ENCODE measurements at regions not wholly inside any gene's neighbourhood (a gene's known extent, or its start where the extent isn't known, plus 50 kb on each side); places are given as distances from the start of the nearest gene placed in this dataset.

DNA sequence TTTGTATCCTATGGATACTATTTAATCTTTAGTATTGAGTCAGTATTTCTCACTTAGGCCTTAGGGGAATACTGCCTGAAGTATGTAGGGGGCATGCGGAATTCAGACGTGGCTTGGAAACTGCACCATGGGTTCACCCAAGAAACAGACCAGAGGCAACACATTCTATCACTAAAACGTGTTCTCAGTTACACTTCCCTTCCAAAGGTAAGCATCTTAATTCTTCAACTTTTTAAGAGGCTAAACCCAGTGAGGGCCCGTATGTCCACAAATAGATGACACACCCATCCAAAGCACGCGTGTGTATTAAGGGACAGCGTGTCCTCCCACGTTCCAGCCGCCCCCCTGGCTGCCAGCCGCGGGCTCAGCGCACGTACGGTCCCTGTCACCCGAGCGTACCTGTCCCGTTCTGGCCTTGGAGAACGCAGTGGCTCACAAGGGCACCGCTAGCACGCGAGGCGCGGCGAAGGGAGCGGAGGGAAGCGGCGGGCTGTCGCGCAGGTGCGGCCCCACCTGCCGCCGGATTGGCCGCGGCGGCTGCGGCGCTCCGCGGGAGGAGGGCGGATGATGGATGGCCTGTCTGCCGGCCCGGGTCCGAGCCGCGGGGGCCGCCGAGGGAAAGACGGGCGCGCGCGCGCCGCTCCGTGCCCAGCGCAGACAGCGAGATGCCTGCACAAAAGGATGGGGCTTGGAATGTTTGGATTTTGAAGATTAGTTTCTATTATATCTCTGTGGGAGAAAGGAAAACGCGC, 1003.9 kb upstream of the NR2F2 start:
- Histone ChIP-seq H3K4me3 (no peak overlapping the region), H3K27me3 (replicated peaks) (no peaks in the 10 kb centered on the region; the same call in 1 of the 2 replicates), H3K27ac (no peak overlapping the region), H3K36me3 (no peaks in the 10 kb centered on the region), H3K9me3 (replicated peaks) (0 out of 2 replicates have a peak, but pooled peaks cover 2% of the 10 kb centered on the region), H3K4me1 (replicated peaks) (no peaks in the 10 kb centered on the region)
- no peak for DNase-seq (ENCODE audit: low read depth in 1 of 2, low spot score in 2 of 2)

DNA sequence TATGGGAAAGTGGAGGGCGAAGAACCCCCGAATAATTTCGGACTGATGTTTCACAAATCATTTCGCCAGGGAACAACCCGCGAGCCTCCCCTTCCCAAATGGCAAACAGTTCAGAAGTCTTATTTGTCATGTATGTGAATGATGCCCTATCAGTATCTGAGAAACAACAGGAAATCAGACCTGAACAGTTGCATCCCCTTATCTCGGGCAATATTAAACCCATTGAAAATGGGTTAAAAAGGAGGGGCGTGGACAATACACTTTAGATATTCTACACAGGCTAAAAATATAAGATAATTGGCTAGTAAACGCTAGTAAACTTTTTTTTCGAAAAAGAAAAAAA, 1003.3 kb upstream of the NR2F2 start:
- Histone ChIP-seq H3K4me1 (replicated peaks) (no peaks in the 10 kb centered on the region), H3K27ac (no peak overlapping the region), H3K4me3 (no peak overlapping the region), H3K9me3 (replicated peaks) (0 out of 2 replicates have a peak, but pooled peaks cover 2% of the 10 kb centered on the region), H3K36me3 (no peaks in the 10 kb centered on the region), H3K27me3 (replicated peaks) (no peaks in the 10 kb centered on the region; the same call in 1 of the 2 replicates)
- no peak for DNase-seq (ENCODE audit: low read depth in 1 of 2, low spot score in 2 of 2)

DNA sequence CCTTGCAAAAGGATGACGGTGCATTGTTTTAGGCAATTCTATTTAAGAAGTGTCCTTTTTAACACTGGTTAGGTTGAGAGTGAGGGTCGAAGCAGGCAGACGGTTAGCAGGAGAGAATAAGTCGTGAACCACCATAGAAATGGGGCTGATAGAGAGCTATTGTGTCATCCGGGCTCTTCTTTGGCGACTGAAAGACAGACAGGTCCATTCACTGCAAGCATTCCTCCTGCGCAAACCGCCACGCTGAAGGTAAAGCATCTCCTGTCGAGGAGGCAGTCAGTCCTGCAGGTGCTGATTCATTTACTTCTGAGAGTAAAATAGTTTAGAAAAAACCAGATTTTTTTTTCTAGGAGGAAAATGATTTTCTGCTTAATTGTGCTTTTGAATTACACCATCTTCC, 1002.8 kb upstream of the NR2F2 start:
- Histone ChIP-seq H3K27ac (no peak overlapping the region), H3K9me3 (replicated peaks) (0 out of 2 replicates have a peak, but pooled peaks cover 2% of the 10 kb centered on the region), H3K4me1 (replicated peaks) (no peaks in the 10 kb centered on the region), H3K36me3 (no peaks in the 10 kb centered on the region), H3K4me3 (no peak overlapping the region), H3K27me3 (replicated peaks) (no peaks in the 10 kb centered on the region; the same call in 1 of the 2 replicates)
- no peak for DNase-seq (ENCODE audit: low read depth in 1 of 2, low spot score in 2 of 2)

DNA sequence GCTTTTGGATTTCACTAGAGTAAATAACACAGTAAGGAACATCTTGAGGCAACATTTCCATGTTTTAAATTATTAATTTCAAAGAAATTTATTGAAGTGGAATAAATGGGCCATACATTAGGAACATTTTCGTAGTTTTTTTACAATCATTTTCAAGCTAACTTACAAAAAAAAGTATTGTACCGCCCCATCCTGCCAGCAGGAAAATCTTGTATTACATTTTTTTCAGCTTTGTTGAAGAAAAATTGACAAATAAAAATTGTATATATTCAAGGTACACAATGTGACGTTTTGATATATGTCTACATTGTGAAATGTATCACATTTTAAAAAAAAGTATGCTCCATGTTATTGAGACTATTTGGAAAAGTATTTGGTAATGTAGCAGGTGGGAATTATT, 1001.9 kb upstream of the NR2F2 start:
- DNase-seq (ENCODE audit: low read depth in 1 of 2, low spot score in 2 of 2) = no peak
- Histone ChIP-seq H3K27me3 (replicated peaks) (no peaks in the 10 kb centered on the region; the same call in 1 of the 2 replicates), H3K27ac (no peak overlapping the region), H3K4me3 (no peak overlapping the region), H3K4me1 (replicated peaks) (no peaks in the 10 kb centered on the region), H3K36me3 (no peaks in the 10 kb centered on the region), H3K9me3 (replicated peaks) (0 out of 2 replicates have a peak, but pooled peaks cover 2% of the 10 kb centered on the region)

DNA sequence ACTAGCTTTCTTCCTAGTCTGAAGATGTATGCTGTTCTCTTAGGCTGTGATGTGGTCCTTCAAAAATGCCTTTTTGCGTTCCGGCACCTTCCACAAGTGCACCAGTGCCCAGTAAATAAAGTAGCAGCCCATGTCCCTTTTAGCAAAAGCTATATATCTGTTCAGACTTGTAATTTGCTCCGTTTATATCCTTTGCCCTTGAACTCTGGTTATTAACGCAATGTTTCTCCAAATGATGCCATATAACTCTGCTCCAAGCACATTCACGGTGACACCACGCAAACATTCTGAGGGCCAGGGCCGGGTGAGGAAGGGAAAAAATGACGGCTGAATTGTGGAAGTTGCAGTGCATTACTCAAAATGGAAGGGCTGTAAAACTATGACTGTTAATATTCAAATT, 1001.1 kb upstream of the NR2F2 start:
- Histone ChIP-seq H3K27me3 (replicated peaks) (no peaks in the 10 kb centered on the region; the same call in 1 of the 2 replicates), H3K9me3 (replicated peaks) (0 out of 2 replicates have a peak, but pooled peaks cover 2% of the 10 kb centered on the region), H3K4me1 (replicated peaks) (no peaks in the 10 kb centered on the region), H3K36me3 (no peaks in the 10 kb centered on the region), H3K27ac (no peak overlapping the region), H3K4me3 (no peak overlapping the region)
- no peak for DNase-seq (ENCODE audit: low read depth in 1 of 2, low spot score in 2 of 2)

DNA sequence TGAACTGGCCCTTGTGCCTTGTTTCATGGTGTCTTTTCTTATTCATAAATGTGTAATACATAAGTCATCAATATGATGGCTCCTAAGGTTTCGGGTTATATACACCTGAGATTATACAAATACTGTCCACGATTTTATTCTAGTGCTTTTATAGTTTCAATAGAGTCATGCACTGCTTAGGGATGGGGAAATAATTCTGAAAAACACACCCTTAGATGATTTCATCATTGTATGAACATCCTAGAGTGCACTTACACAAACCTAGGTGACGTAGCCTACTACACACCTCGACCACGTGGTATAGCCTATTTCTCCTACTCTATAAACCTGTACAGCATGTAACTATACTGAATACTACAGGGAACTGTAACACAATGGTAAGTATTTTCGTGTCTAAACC, 988.8 kb upstream of the NR2F2 start:
- H3K4me1 ChIP-seq (replicated peaks) = no peaks in the 10 kb centered on the region
- H3K27me3 ChIP-seq (replicated peaks) = no peaks in the 10 kb centered on the region
- no peak for DNase-seq (ENCODE audit: low read depth in 1 of 2, low spot score in 2 of 2)
- no peak overlapping the region for H3K4me3 ChIP-seq
- no peak overlapping the region for H3K27ac ChIP-seq
- H3K9me3 ChIP-seq (replicated peaks) = no peaks in the 10 kb centered on the region
- no peaks in the 10 kb centered on the region for H3K36me3 ChIP-seq

DNA sequence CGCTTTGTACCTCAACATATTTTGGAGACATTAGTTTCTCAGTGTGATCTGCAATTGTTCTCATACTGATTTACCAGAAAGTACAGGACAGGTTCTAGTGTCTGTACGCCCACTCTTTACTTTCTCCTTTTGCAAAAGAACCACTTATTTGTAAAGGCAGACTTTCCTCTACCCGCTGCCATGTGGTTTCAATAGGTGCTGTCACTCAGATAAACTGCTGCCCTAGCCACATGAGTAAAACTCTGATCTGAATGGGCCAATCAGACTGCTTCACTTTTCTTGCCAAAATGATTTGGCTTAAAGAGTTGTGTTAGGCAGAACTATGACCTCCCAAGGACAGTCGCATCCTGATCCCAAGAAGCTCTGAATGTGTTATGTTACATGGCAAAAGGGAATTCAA, 984.6 kb upstream of the NR2F2 start:
- Histone ChIP-seq H3K36me3 (no peaks in the 10 kb centered on the region), H3K27ac (no peak overlapping the region), H3K9me3 (replicated peaks) (no peaks in the 10 kb centered on the region), H3K27me3 (replicated peaks) (no peaks in the 10 kb centered on the region), H3K4me3 (no peak overlapping the region), H3K4me1 (replicated peaks) (no peaks in the 10 kb centered on the region)
- no peak for DNase-seq (ENCODE audit: low read depth in 1 of 2, low spot score in 2 of 2)

DNA sequence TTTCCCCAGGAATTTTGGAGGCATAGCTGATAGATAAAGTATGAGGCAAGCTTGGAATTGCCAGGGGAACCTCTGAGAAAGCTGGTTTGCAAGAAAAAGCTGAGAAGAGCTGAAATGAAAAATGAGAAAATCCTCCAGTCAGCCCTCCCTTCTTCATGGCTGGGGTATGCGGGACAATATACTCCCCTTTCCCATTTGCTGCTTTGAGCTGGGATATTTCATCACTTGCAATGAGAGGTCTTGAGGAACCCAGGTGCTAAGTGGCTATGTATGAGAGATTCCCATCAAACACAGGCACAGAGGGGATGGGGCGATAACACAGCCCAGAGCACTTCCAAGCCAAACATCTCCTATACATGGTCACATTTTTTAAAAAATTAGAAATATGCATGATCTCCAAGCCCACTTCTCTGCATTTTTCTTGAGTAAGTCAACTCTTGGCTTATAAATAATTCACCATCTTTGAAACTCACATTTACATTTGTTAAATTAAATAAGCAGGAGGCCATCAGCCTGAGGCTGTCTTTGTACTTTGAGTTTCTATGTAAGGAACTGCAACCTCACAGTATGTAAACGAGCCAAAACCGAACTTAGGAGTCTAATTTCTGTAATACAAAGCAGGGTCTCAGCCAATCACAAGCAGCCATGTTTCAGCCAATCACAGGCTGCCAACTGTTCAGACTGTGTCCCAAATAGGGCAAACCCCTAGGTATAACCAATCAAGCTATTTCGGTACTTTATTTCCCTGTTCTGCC, 983.6 kb upstream of the NR2F2 start:
- no peak for DNase-seq (ENCODE audit: low read depth in 1 of 2, low spot score in 2 of 2)
- no peak overlapping the region for H3K4me3 ChIP-seq
- no peaks in the 10 kb centered on the region for H3K27me3 ChIP-seq (replicated peaks)
- H3K4me1 ChIP-seq (replicated peaks) = no peaks in the 10 kb centered on the region
- H3K9me3 ChIP-seq (replicated peaks) = no peaks in the 10 kb centered on the region
- H3K36me3 ChIP-seq = no peaks in the 10 kb centered on the region
- no peak overlapping the region for H3K27ac ChIP-seq

DNA sequence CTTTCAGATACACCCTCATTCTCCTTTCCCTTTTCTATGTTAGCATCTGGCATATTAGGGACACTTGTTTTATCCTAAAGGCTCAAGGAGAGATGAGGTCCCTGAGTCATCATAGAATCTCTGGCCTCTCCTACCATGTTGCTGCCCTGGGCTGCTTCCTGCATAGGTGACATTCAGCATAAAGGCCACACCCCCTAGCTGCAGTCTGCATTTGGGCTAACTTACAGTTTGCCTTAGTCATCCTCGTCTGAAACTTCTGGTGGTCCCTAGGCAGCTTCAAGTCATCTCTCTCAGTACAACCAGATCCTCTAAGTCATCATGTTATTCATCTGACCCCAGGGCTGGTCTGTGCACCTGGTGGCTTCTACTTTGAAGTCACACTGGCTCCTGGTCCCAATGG, 982.7 kb upstream of the NR2F2 start:
- no peaks in the 10 kb centered on the region for H3K9me3 ChIP-seq (replicated peaks)
- no peaks in the 10 kb centered on the region for H3K27me3 ChIP-seq (replicated peaks)
- H3K4me1 ChIP-seq (replicated peaks) = no peaks in the 10 kb centered on the region
- H3K27ac ChIP-seq = no peak overlapping the region
- DNase-seq (ENCODE audit: low read depth in 1 of 2, low spot score in 2 of 2) = no peak
- H3K36me3 ChIP-seq = no peaks in the 10 kb centered on the region
- no peak overlapping the region for H3K4me3 ChIP-seq

DNA sequence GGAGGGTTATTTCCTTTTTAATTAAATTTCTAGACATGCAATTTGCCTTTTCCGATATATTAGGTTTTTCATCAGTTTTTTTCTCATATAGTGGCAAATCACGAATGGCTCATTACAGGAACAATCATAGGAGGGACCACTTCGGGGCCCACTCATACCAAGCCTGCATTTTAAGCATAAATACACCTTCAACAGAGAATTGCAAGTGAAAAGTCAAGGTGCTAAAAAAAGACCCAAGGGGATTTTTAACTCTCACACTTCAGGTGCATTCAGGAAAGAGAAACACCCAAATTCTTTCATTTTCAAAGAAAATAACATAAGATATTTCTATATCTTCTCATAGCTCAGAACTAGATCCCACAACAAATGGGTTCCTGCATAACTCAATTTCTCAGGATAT, 979.6 kb upstream of the NR2F2 start:
- H3K36me3 ChIP-seq = no peaks in the 10 kb centered on the region
- no peaks in the 10 kb centered on the region for H3K27me3 ChIP-seq (replicated peaks)
- no peaks in the 10 kb centered on the region for H3K9me3 ChIP-seq (replicated peaks)
- DNase-seq (ENCODE audit: low read depth in 1 of 2, low spot score in 2 of 2) = no peak
- H3K4me1 ChIP-seq (replicated peaks) = no peaks in the 10 kb centered on the region
- H3K27ac ChIP-seq = no peak overlapping the region
- H3K4me3 ChIP-seq = no peak overlapping the region

DNA sequence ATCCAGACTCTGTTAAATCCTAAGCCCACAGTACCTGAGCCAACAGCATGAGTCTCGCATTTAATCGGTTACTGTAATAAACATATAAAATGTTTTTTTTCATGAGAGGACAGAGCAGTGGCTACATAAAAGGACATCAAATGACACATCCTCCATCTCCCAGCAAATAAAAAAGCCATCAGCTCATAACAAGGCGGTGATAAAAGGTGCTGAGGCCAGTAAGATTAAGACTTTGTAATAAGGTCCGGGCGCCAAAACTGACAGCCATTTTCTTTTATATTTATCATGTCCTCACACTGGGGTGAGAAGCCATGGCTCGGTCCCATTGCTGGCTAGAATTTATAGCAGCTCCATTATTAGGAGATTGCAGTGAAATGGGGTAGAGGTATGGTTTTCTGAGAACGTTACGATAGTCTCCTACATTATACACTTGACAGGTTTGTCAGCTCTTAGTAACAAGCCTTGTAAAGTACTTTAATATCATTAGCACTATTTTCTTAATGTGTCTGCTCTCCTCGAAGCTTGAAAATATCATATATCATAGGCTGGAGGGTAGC, 977.8 kb upstream of the NR2F2 start:
- H3K36me3 ChIP-seq = no peaks in the 10 kb centered on the region
- no peaks in the 10 kb centered on the region for H3K4me1 ChIP-seq (replicated peaks)
- no peak overlapping the region for H3K4me3 ChIP-seq
- no peak overlapping the region for H3K27ac ChIP-seq
- H3K9me3 ChIP-seq (replicated peaks) = no peaks in the 10 kb centered on the region
- H3K27me3 ChIP-seq (replicated peaks) = no peaks in the 10 kb centered on the region
- DNase-seq (ENCODE audit: low read depth in 1 of 2, low spot score in 2 of 2) = no peak

DNA sequence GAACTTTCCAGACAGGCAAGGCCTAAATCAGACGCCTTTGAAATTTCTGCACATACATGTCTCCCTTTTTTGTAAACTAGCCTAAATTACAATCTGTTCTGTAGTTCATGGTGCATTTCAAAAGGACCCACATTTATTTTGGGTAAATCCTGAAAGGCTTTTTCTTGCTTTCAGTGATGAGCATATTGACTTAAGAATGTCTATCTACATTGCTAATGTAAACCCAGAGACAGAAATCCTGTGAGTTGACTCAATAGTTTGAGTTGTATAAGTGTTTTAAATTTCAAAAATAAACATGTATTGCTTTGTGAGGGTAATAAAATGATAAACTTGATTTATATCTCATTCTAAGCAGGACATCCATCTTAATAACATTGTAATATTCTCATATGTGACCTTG, 977.0 kb upstream of the NR2F2 start:
- Histone ChIP-seq H3K4me3 (no peak overlapping the region), H3K27ac (no peak overlapping the region), H3K36me3 (no peaks in the 10 kb centered on the region), H3K4me1 (replicated peaks) (no peaks in the 10 kb centered on the region), H3K9me3 (replicated peaks) (no peaks in the 10 kb centered on the region), H3K27me3 (replicated peaks) (no peaks in the 10 kb centered on the region)
- DNase-seq (ENCODE audit: low read depth in 1 of 2, low spot score in 2 of 2) = no peak

DNA sequence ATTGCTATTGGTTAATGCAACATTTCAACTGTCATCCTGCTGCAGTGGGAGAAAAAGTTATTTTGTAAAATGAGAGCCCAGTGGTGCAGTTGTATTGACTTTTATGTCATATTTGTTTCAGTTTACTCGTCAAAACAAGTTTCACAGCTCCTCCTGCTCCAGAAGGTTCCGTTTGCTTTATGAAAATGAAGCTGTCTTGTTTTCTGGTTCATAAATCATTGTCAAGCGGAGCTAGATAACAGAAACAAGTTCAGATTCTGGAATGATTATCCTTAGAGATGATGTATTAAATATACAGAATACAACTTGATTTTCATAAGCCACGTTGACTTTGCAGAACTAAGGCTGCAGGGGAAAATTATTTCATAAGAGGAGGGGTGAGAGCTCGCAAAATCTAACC, 970.5 kb upstream of the NR2F2 start:
- peaks cover 2% of the 10 kb centered on the region for H3K4me1 ChIP-seq (replicated peaks)
- H3K27ac ChIP-seq = no peak overlapping the region
- no peaks in the 10 kb centered on the region for H3K36me3 ChIP-seq
- DNase-seq (ENCODE audit: low read depth in 1 of 2, low spot score in 2 of 2) = no peak
- no peak overlapping the region for H3K4me3 ChIP-seq
- H3K27me3 ChIP-seq (replicated peaks) = no peaks in the 10 kb centered on the region
- no peaks in the 10 kb centered on the region for H3K9me3 ChIP-seq (replicated peaks)

DNA sequence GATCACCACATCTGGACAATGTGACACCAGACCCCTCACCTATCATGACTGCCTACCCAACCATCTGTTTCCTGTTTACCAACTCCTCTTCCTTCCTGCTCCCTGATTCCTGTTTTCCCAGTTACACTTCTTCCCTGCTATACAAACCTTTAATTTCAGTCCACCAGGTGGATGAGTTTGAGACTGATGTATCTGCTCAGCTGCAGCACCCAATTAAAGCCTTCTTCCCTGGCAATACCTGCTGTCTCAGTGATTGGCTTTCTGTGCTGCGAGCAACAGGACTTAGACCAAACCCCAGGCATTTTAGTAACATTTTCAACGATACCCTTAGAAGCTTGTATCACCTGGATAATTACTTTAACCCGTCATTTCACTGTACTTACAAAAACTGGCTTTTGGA, 968.2 kb upstream of the NR2F2 start:
- Histone ChIP-seq H3K4me1 (replicated peaks) (peaks cover 18% of the 10 kb centered on the region), H3K27me3 (replicated peaks) (no peaks in the 10 kb centered on the region), H3K9me3 (replicated peaks) (no peaks in the 10 kb centered on the region), H3K27ac (no peak overlapping the region), H3K36me3 (no peaks in the 10 kb centered on the region), H3K4me3 (no peak overlapping the region)
- DNase-seq (ENCODE audit: low read depth in 1 of 2, low spot score in 2 of 2) = no peak
